ENCODE measurements at regions not wholly inside any gene's neighbourhood (a gene's known extent, or its start where the extent isn't known, plus 50 kb on each side); places are given as distances from the start of the nearest gene placed in this dataset.
A peak's percentile ranks its signal among the peaks of the same experiment; 100 is the strongest.

DNA sequence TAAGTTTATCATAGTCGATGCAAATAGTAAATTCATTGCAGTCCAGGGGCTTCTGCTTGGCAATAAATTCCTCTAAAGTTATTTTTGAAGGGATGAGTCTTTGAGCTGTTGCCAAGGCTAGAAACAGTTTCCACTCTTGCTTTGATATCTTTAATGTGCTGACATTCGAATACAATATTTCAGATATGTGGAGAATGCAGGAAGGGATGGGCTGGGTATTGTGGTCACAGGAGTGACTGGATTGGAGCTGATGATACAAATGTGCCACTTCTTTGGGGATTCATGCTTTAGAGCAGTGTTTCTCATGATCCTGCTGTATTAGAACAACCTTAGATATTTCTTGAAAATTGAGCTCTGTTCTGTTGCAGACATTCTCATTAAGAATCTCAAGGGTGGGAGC lies 139.0 kb downstream of the PRDM13 start:
- H3K4me3 ChIP-seq (ENCODE audit: low read depth, low read length): no peak overlapping the region
- no peak overlapping the region for H3K27ac ChIP-seq
- TF ChIP-seq, protein P1, sequence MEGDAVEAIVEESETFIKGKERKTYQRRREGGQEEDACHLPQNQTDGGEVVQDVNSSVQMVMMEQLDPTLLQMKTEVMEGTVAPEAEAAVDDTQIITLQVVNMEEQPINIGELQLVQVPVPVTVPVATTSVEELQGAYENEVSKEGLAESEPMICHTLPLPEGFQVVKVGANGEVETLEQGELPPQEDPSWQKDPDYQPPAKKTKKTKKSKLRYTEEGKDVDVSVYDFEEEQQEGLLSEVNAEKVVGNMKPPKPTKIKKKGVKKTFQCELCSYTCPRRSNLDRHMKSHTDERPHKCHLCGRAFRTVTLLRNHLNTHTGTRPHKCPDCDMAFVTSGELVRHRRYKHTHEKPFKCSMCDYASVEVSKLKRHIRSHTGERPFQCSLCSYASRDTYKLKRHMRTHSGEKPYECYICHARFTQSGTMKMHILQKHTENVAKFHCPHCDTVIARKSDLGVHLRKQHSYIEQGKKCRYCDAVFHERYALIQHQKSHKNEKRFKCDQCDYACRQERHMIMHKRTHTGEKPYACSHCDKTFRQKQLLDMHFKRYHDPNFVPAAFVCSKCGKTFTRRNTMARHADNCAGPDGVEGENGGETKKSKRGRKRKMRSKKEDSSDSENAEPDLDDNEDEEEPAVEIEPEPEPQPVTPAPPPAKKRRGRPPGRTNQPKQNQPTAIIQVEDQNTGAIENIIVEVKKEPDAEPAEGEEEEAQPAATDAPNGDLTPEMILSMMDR (IDR thresholded peaks at IDR 0.05; ENCODE audit: low read depth, low read length, missing control alignments): no peak
- in situ Hi-C loops (cut with HindIII; ENCODE audit: low pct_ligation_motif_present, low sequenced_read_pairs): no loop called here
- no peaks in the 10 kb centered on the region for H3K27me3 ChIP-seq (replicated peaks)
- DNase-seq: peak; percentile 22
- no peaks in the 10 kb centered on the region for H3K36me3 ChIP-seq (replicated peaks)

DNA sequence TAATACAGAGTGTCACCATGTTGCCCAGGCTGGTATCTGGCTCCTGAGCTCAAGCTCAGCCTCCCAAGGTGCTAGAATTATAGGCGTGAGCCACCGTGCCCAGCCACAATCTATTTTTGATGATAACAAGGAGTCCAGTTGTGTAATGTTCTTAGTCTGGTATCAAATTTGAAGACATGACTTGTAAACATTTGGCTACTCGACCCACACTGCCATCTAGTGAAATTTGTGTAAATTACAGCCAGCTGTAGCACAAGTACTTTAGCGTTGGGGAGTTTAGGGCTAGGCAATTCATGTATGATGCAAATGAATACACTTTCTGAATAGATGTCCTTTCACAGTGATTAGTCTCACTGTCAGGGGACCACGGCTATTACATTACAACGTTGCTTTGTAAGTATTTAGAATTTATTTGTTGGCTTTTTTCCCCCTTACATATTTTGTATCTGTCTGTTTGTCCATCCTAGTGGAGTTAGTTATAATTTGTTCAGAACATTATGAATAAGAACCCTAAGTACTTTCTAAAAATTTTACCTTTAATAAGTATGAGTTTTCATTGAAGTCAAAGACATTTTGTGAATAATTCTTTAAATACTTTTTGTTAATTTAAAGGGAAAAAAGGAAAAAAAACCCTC lies 139.7 kb downstream of the PRDM13 start:
- Histone ChIP-seq H3K4me3 (ENCODE audit: low read depth, low read length) (no peak overlapping the region), H3K27ac (no peak overlapping the region), H3K36me3 (replicated peaks) (no peaks in the 10 kb centered on the region), H3K27me3 (replicated peaks) (no peaks in the 10 kb centered on the region)
- peak; percentile 78 for DNase-seq
- TF ChIP-seq, protein P1 (IDR thresholded peaks at IDR 0.05; ENCODE audit: low read depth, low read length, missing control alignments): peak; percentile 77
- in situ Hi-C loops (cut with HindIII; ENCODE audit: low pct_ligation_motif_present, low sequenced_read_pairs): no loop called here

DNA sequence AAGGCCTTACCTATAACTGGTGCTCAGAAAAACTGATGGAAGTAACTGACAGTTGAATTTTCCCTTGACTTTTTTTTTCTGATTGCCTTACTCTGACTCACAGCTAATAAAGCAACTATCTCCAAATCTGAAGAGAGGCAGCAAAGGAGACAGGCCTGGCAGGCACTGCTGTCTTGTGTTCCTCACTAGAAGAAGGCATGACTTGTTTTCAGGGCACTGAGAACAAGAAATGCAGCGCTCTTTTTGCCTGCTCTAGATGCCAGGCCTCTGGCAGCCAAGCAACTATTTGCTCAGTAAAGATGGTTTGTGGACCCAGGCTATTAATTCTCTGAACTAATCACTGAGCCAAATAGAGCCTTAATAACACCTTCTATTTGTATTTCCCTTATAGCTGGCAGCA lies 155.1 kb downstream of the PRDM13 start:
- Histone ChIP-seq H3K27me3 (replicated peaks) (no peaks in the 10 kb centered on the region), H3K36me3 (replicated peaks) (no peaks in the 10 kb centered on the region), H3K4me3 (ENCODE audit: low read depth, low read length) (no peak overlapping the region), H3K27ac (no peak overlapping the region)
- DNase-seq: no peak
- TF ChIP-seq, protein P1 (IDR thresholded peaks at IDR 0.05; ENCODE audit: low read depth, low read length, missing control alignments): no peak
- in situ Hi-C loops (cut with HindIII; ENCODE audit: low pct_ligation_motif_present, low sequenced_read_pairs): no loop called here

DNA sequence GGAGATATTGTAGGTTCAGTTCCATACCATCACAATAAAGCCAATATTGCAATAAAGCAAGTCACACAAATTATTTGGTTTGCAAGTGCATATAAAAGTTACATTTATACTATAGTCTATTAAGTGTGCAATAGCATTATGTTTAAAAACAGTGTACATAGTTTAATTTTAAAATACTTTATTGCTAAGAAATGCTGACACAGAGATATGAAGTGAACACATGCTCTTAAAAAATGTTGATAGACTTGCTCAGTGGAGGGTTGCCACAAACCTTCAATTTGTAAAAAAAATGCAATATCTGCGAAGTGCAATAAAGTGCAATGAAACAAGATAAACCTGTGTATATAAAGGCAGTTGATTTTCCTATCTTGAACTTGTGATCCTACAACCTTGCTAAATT lies 161.5 kb downstream of the PRDM13 start:
- no peak overlapping the region for H3K4me3 ChIP-seq (ENCODE audit: low read depth, low read length)
- H3K36me3 ChIP-seq (replicated peaks): no peaks in the 10 kb centered on the region
- H3K27me3 ChIP-seq (replicated peaks): no peaks in the 10 kb centered on the region
- no peak for DNase-seq
- TF ChIP-seq, protein P1 (IDR thresholded peaks at IDR 0.05; ENCODE audit: low read depth, low read length, missing control alignments): no peak
- in situ Hi-C loops (cut with HindIII; ENCODE audit: low pct_ligation_motif_present, low sequenced_read_pairs): no loop called here
- H3K27ac ChIP-seq: no peak overlapping the region

DNA sequence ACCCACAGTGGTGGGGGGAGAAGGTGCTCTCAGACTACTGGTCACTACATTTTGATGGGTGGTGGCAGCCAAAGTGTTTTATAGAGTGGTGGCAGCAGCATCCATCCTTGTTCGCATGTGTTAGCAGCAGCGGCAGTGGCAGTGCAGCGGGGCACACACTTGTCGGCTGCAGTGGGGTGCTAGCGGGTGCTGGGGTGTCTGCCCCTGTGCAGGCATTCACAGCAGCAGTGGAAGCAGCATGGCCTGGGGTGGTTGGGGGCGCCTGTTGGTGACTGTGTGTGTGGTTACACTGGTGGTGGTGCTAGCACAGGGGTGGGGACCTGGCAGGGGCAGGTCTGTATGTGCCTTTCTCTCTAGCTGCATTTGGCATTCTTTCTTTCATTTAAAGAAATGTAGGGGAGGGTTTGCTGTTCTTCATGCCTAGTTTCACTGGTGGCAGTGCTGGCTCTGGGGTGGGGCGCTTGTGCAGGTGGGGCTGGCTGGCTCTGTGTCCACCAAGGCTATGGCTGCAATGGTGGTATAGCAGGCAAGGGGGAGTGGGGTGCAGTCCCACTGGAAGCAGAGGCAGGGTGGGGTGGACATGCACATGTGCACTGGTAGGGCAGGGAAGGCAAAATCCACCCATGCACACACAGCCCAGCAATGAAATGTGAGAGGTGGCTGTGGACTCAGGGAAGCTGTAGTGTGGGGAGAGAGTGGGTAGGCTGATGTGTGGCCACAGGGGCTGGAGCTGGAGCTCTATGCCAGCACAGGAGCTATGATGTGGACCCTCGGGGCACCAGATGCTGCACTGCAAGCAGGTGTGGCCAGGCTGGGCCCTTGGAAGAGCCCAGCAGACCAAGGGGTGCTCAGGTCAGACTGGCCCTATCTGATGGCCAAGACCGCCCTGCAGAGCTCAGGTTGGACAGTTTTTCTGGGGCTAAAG lies 173.3 kb downstream of the PRDM13 start:
- DNase-seq: no peak
- H3K27me3 ChIP-seq (replicated peaks): no peaks in the 10 kb centered on the region
- H3K27ac ChIP-seq: no peak overlapping the region
- H3K36me3 ChIP-seq (replicated peaks): no peaks in the 10 kb centered on the region
- TF ChIP-seq, protein P1 (IDR thresholded peaks at IDR 0.05; ENCODE audit: low read depth, low read length, missing control alignments): no peak
- in situ Hi-C loops (cut with HindIII; ENCODE audit: low pct_ligation_motif_present, low sequenced_read_pairs): no loop called here
- no peak overlapping the region for H3K4me3 ChIP-seq (ENCODE audit: low read depth, low read length)

All from brain microvascular endothelial cell (primary cell).